ENCODE measurements at regions not wholly inside any gene's neighbourhood (a gene's known extent, or its start where the extent isn't known, plus 50 kb on each side); places are given as distances from the start of the nearest gene placed in this dataset.

- Histone ChIP-seq H2AFZ (ENCODE audit: low read depth, low read length) (no peak overlapping the region), H3K9me1 (replicated peaks; ENCODE audit: control insufficient read depth, extremely low read depth, insufficient read depth, low read length) (no peaks in the 10 kb centered on the region), H3K9me3 (replicated peaks; ENCODE audit: control insufficient read depth, insufficient read depth, low read length) (no peaks in the 10 kb centered on the region), H4K20me1 (replicated peaks; ENCODE audit: control insufficient read depth, extremely low read depth, insufficient read depth, low read length) (no peaks in the 10 kb centered on the region), H3K27me3 (ENCODE audit: control insufficient read depth in 2 of 2, insufficient read depth in 2 of 2, low read length in 2 of 2) (no peaks in the 10 kb centered on the region), H3K4me1 (ENCODE audit: control insufficient read depth, extremely low read depth, insufficient read depth, low read length) (no peaks in the 10 kb centered on the region), H3K36me3 (ENCODE audit: control insufficient read depth in 2 of 2, extremely low read depth in 1 of 2, insufficient read depth in 2 of 2, low read length in 2 of 2) (no peaks in the 10 kb centered on the region), H3K79me2 (ENCODE audit: control insufficient read depth, insufficient read depth, low read length) (no peaks in the 10 kb centered on the region), H3K4me2 (ENCODE audit: insufficient read depth, low read length) (no peak overlapping the region), H3K9ac (replicated peaks; ENCODE audit: extremely low read depth, insufficient read depth, low read length) (no peak overlapping the region), H3K27ac (ENCODE audit: insufficient read depth, low read depth, low read length) (no peak overlapping the region), H3K4me3 (replicated peaks in 1 of 3; ENCODE audit: insufficient read depth in 1 of 3, low read depth in 1 of 3, low read length in 3 of 3) (no peak overlapping the region)
- intact Hi-C loops (cut with micrococcal nuclease), result no loop called here
- no TSS peak for BruUV-seq (replicated peaks)
- dilution Hi-C loops (cut with MboI; ENCODE audit: extremely low pct_ligation_motif_present, low sequenced_read_pairs), result no loop called here
- POLR2A ChIA-PET, result no interaction called here
- FAIRE-seq, result no peak
- CTCF ChIA-PET, result no interaction called here
- no peak for DNase-seq (ENCODE audit: low read depth, low spot score)
- TF ChIP-seq FOS (IDR thresholded peaks at IDR 0.05; ENCODE audit: borderline replicate concordance, insufficient read depth, low read length) (no peak), EZH2 (IDR thresholded peaks at IDR 0.05; ENCODE audit: borderline replicate concordance, low read depth, low read length, severe bottlenecking) (no peak), MAX (IDR thresholded peaks at IDR 0.05; ENCODE audit: insufficient read depth, insufficient read length) (no peak), MYC (IDR thresholded peaks at IDR 0.05; ENCODE audit: low read depth, low read length) (no peak), POLR2A (IDR thresholded peaks at IDR 0.05; ENCODE audit: low read depth, low read length) (no peak), GATA2 (IDR thresholded peaks at IDR 0.05; ENCODE audit: insufficient read depth, insufficient read length, low read depth, low read length) (no peak), CTCF (IDR thresholded peaks at IDR 0.05; ENCODE audit: extremely low read depth in 1 of 2, insufficient read depth in 1 of 2, low read depth in 1 of 2, low read length in 2 of 2) (no peak), POLR2AphosphoS5 (IDR thresholded peaks at IDR 0.05; ENCODE audit: insufficient read depth, low read depth, low read length) (no peak), JUN (IDR thresholded peaks at IDR 0.05; ENCODE audit: borderline replicate concordance, insufficient read depth, insufficient read length, low read depth) (no peak)
These were observed 97.9 kb downstream of the EDEM1 start for GRCh38 chr3:5285439-5285838.

Measured in endothelial cell of umbilical vein (primary cell).